MV-4-11 (cell line): ENCODE measurements at regions not wholly inside any gene's neighbourhood (a gene's known extent, or its start where the extent isn't known, plus 50 kb on each side); places are given as distances from the start of the nearest gene placed in this dataset.

Source experiments
- DNase-seq: peaks from one replicate; lab custom pipeline; 2025; lab: John Stamatoyannopoulos, UW

DNA sequence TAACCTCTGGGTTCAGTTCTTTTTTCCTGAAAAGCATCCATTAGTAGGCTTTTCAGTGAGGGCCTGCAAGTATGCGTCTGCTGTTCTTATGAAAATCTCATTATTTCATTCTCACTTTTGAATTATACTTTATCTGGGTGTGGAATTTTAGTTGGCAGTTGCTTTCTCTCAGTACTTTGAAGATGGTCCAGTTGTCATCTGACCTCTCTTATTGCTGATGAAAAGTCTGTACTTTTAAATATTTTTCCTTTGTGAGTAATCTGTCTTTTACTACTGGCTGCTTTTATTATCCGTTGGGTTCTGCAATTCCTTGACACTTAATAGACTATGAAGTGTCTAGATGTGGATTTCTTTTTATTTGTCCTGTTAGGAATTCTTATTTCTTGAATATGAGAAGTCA lies 307.8 kb downstream of the CYP26B1 start:
- DNase-seq = no peak

DNA sequence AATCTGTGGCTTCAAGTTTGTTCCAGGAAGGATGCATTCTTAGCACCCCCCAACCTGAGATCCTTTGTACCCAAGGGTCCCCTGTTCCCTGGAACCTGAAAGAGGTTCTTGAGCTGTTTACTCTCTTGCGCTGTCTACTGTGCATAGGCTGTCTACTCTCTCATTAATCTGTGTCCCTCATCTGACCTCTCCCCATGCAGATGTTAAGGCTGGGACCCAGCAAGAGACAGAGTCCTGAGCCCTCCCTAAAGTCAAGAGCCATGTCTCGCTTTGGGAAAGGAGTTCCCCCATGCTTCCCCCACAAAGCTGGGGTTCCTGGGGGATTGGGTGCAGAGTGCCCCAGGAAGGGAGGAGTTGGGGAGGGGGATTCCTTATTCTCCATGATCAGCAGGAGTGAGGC lies 312.9 kb downstream of the CYP26B1 start:
- DNase-seq = no peak

- DNase-seq = no peak
These were observed 313.7 kb downstream of the CYP26B1 start for GRCh38 chr2:71833855-71834560.

- DNase-seq = no peak
These were observed 314.4 kb downstream of the CYP26B1 start for GRCh38 chr2:71833272-71833671.

DNA sequence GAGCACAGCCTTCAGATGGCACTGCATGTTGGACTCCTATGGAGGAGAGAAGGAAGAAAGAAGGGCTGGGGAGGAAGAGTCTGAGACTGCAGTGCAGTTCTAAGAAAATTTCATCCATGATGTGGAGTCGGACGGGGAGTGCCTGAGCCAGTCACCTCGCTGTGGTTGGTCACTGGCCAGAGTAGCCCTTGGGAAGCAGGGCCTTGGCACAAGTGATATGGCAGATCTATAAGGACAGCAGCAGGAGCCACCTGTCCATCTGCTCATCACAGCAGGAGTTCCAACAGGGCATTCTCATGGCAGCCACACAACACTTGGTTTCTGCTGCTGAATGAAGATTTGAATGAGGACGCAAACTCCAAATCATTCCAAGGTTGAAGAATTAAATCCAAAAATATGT lies 314.8 kb downstream of the CYP26B1 start:
- no peak for DNase-seq

DNA sequence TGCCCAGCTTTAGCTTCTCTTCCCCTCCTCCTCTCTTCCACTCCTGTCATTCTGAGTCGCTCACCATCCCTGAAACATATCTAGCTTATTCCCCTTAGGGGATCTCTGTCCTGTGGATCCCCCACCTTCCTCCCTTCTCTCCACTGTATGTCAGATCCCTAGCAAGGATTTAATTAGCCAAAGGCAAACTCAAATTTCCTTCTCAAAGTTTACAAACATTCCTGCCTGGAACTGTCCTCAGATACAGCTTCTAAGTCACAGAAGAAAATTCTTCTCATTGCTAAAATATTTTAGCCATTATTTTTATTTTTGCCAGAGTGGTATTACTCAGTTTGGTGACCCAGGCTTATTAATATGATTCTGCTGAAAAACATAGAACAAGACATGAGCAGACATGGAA lies 315.3 kb downstream of the CYP26B1 start:
- DNase-seq = no peak

GRCh38 chr2:71831193-71831577 lies 316.5 kb downstream of the CYP26B1 start:
- DNase-seq = no peak

DNA sequence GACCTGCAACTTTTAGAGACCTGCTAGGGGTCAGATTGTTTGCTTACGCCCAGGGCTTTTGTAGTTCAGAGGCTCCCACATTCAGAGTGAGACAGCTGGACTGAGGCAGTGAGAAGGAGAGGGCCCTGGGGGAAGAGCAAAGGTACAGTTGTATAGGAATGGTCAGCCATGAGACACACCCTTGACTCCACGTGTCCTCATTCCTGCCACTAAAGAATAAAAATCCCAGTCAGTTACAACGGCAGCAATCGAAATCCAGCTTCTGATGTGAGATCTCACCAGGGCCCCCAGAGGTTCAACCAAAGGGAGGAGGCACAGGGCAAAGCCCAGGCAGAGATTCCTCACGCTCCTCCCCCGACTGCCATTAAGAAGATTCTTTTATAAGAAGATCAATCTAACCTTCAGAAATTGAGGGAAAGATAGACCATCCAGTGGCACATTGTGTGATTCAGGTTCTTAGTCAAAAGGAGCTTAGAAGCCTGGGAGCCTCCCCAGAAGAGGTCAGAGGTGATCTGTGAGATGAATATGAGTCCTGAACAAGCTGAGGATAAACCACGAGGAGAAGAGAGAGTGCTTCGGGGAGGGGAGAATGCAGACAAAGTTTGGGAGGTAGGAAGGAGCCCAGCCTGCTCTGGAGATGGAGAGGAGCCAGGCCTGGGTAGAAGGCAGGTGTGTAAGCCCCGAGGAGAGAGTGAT lies 317.0 kb downstream of the CYP26B1 start:
- no peak for DNase-seq

GRCh38 chr2:71829008-71829407 lies 318.7 kb downstream of the CYP26B1 start:
- DNase-seq = no peak

DNA sequence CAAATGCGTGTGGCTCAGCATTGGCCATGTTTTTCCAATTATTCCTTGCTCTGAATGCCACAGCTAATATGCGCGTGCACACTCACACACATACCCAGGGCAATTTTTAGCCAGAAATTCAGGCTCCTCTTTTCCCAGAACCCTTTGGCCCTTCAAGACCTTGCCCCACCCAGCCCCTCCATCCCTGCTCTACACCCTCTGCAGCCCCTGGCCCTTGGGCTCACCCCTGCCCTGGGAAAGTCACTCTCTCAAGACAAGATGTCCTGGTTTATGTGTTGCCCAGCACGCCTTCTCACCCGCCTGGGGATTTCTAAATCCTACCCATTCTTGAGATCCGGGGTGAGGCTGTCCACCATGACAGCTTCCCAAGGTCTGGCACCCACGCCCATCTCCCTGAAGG lies 319.7 kb downstream of the CYP26B1 start:
- no peak for DNase-seq

DNA sequence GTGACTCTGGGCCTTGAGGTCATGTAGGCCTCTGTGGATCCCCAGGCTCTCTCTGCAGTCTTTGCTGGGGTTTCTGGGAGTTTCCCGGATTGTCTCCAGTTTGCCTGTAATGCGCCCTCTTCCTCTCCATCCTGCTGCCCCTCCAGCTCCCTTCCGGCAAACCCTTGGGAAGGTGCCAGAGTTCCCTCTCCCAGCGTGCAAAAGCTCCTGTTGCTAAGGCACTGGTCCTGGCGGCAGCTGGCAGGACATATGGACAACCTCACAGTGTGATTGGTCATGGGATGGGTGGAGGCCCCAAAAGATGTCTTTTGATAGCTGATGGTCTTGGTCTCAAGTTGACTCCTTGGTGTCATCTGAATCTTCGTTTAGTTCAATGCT lies 320.1 kb downstream of the CYP26B1 start:
- DNase-seq = no peak

DNA sequence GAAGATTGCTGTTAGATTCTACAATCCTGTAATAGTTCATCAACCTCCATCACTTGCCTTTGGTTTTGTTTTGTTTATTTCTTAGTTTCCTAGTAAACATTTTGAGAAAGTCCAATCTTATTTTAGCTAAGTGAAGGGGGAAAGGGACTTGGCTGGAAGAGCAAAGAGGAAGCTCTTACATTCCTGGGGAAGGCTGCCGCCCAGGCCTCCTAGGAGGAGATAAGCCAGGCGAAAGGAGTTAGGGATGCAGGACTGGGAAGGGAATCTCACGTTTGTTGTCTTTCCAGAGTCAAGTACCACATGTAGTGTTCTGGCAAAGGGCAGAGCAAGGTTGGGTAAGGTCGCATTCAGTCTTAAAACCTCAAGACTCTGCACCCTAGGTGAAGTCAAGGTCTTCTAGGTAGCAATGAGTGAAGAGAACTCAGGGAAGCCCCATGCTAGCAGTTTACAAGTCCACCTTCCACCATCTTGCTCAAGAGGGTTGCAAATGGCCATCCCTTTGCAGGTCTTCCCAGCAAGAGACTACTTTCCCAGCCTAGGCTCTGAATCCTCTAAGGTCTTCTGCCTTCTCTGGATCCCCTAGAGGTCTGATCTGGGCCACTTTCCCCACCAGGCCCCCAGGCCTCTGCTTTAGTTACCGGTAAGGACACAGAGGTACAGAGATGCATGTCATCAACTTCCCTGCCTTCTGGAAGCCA lies 320.7 kb downstream of the CYP26B1 start:
- no peak for DNase-seq

DNA sequence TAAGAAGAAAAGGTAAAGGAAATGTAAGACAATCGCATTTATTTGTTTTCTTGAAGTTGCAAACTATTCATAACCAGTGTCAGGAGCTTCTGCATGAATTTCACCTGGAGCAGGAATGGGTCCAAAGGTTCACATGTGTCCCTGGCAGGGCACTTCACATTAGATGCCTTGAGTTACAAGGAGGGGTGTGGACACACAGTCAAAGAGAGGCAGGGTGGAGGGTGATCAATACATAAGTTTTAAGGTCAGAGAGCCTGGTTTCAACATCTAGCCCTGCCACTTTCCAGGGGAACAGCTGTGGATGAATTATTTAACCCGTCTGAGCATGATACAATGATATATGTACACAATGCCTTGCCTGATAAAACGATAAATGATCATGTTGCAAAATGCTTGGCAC lies 321.4 kb downstream of the CYP26B1 start:
- DNase-seq = no peak

DNA sequence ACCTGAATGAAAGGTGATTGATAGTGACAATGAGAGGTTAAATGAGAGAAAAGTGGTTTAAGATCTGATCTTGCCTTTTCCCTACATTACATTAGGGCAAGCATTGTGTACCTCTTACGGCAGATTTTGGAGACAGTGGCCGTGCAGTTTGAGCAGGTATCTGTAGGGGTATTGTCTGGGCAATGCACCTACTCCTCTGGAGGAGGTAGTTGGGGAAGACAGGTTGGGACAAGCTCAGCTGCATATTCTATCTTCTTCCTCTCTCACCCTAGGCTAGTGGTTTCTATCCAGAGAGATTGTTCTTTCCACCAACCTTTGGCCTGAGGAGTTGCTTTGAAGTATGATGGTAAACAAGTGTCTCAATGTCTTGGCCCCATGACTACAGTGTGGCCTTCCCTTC lies 323.2 kb downstream of the CYP26B1 start:
- DNase-seq = no peak

GRCh38 chr2:71823526-71823925 lies 324.1 kb downstream of the CYP26B1 start:
- no peak for DNase-seq

DNA sequence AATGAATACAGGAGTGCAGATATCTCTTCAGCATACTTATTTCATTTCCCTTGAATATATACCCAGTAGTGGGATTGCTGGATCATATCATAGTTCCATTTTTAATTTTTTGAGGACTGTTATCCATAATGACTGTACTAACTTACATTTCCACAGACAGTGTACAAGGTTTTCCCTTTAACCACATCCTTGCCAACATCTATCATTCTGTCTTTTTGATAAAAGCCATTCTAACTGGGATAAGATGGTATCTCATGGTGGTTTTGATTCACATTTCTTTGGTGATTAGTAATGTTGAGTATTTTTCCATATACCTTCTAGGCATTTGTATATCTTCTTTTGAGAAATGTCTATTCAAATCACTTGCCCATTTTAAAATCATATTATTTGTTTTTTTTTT lies 325.2 kb downstream of the CYP26B1 start:
- no peak for DNase-seq

GRCh38 chr2:71821856-71822255 lies 325.8 kb downstream of the CYP26B1 start:
- no peak for DNase-seq

DNA sequence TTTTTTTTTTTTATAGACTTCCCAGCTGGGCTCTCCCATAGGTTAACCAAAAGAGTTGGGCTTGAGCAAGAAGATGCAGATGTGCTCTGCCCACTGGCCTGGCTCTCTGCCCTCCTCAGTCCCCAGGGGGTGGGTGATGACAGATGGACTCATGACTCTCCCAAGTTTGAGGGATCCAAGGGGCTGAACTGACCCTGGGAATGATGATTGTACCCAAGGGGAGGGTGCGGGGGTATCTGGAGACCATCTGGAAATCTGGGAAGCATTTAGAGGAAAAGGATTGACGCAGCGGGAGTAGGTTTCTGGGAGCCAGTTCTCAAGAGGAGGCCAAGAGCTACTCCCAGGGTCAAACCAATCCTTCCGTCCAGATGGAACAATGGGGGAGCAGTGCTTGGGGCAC lies 330.8 kb downstream of the CYP26B1 start:
- DNase-seq = no peak

GRCh38 chr2:71815701-71816474 lies 331.8 kb downstream of the CYP26B1 start:
- DNase-seq = no peak

DNA sequence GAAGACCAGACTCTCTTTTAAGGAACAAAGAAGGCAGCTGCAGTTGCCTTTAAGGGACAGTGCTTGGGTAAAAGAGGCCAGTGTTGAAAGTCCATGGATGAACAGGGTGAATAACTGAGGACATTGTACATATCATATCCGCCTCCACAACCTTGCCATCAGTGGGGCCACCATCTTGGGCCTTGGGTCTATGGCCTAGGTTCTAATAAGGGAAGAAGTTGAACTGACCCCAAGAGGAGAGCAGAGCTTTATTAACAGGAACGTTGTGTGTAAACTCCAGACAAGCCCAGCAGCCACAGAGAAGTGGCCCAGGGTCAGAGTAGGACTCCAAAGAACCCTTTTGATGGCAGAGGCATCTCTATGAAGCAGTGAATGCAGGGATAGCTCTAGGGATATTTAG lies 332.8 kb downstream of the CYP26B1 start:
- no peak for DNase-seq

- DNase-seq = no peak
These were observed 333.7 kb downstream of the CYP26B1 start for GRCh38 chr2:71813807-71814470.

DNA sequence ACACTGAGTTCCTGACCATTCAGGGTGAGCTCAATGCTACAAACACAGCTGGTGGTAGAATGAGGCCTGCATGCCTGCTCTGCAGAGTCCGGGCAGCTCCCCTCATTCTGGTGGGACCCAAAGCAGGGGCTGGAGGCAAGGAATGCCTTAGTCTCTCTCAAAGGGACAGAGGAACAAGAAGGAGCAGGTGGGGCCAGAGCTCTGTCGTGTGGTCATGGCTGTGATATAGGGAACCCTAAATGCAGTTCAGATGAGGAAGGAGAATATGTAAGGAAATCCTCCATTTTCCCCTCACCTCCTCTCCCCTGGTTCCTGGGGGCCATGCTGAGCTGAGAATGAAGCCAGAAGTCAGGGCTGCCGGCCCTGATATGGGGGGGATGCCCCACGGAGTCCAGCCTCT lies 334.3 kb downstream of the CYP26B1 start:
- no peak for DNase-seq
